NCI-H345 treated with DMSO at 0.1 percent for 48 hours (cell line): ENCODE measurements at regions not wholly inside any gene's neighbourhood (a gene's known extent, or its start where the extent isn't known, plus 50 kb on each side); places are given as distances from the start of the nearest gene placed in this dataset.
"Not testable (repeated sequence)": the region's sequence is repeated elsewhere in the genome, so short reads cannot be mapped to it uniquely, and the experiment has no call there.

Experiments used
- DNase-seq: peaks from one replicate; lab custom pipeline; 2025; ENCODE audit not compliant: unreplicated experiment; lab: John Stamatoyannopoulos, UW

DNA sequence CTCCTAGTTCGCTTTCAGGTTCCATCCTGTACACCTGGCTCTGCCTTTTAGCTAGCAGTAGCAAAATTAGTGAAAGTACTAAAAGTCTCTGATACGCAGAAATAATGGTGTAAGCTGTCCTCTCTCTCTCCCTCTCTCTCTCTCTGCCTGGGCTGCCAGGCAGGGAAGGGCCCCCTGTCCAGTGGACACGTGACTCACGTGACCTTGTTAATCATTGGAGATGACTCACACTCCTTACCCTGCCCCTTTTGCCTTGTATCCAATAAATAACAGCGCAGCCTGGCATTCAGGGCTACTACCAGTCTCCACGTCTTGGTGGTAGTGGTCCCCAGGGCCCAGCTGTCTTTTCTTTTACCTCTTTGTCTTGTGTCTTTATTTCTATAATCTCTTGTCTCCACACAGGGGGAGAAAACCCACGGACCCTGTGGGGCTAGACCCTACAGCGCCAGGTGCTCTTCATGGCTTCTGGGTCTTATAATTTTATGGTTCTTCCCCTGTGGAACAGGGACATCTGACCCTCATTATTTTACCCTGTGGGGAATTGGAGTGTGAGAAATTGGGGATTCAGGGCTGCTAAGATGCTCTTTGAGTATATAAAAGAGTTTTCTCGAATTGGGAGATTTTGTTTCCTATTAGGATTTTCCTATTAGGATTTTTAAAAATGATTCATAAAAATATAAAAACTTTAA lies 1348.2 kb downstream of the GATA3 start:
- not testable (repeated sequence) for DNase-seq

DNA sequence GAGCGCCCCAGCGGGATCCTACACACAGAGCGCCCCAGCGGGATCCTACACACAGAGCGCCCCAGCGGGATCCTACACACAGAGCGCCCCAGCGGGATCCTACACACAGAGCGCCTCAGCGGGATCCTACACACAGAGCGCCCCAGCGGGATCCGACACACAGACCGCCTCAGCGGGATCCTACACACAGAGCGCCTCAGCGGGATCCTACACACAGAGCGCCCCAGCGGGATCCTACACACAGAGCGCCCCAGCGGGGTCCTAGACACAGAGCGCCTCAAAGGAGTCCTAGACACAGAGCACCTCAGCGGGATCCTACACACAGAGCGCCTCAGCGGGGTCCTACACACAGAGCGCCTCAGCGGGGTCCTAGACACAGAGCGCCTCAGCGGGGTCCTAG lies 1352.7 kb downstream of the GATA3 start:
- DNase-seq = not testable (repeated sequence)

DNA sequence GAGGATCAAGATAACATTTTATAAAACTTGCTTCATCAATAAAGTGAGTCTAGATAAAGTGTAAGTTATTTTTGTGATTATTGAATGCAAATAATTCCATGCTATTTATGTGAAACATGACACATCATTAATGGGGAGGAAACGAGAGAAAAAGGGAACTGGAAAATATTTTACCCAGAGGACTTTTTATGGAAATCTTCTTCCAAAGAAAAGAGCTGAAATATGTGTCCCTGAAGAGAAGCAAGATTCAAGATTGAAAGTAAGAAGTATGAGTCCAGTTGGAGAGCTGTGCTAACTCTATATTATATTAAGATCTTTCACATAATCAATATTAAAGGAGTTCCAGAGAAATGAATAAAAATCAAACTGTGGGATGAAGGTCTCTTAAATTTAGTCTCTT lies 1361.8 kb downstream of the GATA3 start:
- no peak for DNase-seq

DNA sequence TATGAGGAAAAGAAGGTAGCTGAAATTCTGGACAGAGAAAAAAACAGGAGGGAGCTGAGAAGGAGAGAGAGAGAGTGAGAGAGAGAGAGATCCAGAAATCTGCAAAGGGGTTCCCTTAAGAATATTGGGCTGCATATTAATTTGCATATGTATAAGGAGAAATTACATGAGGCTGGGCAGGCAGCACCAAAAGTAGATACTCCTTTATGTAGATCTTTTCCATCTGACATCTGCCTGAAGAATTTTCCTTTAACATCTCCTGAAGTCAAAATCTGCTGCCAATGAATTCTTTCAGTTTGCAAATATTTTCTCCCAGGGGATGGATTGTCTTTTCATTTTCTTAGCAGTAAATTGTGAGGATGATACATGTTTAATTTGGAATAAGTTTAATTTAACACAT lies 1365.3 kb downstream of the GATA3 start:
- DNase-seq = no peak

DNA sequence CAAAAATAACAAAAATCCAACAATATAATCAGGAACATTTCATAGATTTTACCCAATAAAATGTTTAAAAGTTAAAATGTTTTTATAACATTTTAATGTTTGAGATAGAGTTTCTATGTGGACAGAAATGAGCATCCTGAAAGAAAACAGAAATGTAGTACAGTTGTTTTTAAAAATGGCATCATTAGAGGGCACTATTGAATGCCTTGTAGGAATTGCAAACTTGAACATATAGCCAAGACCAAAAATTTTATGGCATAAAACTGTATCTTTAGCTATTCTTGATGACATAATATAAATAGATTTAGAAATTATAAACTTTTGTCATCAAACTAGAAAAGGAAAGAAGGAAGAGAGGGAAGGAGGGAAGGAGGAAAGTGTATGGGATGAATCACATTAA lies 1372.7 kb downstream of the GATA3 start:
- DNase-seq = no peak

DNA sequence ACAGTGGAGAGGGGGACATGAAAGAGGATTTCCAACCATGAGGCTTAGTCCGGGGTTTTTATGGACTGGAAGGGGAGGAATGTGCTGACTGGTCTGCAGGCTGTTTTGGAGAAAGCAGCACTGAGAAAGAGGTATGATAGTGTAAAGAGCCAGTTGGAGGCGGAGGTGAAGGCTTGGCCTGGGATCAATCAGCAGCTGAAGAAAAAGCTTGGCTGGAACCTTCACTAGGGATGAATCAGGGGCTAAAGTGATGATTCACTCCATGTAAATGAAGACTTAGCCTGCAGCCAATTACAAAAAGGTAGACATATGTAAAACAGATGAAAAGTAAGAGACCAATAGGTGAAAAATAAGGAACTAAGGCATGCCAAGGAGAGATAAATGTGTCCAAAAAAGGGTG lies 1382.6 kb downstream of the GATA3 start:
- DNase-seq = no peak

DNA sequence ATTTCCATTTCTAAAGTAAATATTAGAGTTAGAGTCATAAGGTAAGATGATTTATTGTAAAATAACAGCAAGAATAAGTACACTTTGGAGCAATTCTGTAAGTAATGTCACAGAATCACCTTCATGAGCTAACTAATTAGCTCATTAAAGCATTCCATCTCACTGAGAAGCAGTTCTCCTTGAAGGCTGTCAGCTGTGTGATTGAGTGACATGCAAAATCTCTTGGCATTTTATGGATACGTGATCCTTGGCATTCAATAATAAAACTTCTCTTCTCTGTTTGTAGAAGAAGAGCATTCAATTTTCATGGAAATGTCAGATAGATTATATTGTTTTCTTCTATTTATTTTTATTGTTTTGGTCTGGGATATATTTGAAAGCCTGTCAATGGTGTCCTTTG lies 1389.3 kb downstream of the GATA3 start:
- DNase-seq = no peak

DNA sequence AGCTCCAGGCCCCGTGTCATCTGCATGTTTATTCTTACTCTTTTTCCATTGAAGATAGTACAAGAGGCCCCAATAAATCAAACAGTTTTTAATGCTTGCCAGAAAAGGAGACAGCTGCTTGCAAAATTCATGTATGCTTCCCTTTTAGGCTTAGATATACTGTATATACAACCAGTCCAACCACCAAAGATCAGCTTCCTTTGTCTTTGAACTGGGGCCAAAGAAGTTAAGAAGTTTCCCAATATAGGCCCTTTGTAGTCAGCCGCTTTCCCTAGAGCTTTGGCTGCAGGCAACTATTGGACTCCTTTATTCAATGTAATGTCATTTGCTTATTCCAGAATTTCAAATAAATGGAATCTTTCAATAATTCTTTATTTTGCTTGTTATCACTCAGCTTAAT lies 1395.0 kb downstream of the GATA3 start:
- no peak for DNase-seq

DNA sequence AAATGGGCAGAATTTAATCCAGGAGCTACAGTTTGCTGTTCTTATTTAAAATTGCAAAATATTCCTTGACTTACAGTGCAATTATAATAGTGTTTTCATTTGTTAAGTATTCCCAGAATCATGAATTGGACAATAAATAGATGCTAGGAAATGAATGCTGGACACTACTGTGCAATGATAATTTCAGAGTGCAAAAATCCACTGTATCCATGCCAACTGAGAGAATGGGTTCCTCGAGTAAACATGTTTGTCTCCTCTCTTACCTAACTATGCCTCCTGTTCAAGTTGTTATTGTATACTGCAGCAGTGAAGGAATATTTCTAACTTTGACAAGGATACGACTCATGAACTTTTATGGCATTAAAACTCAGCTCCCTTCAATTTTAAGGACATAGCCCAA lies 1396.3 kb downstream of the GATA3 start:
- DNase-seq = no peak

DNA sequence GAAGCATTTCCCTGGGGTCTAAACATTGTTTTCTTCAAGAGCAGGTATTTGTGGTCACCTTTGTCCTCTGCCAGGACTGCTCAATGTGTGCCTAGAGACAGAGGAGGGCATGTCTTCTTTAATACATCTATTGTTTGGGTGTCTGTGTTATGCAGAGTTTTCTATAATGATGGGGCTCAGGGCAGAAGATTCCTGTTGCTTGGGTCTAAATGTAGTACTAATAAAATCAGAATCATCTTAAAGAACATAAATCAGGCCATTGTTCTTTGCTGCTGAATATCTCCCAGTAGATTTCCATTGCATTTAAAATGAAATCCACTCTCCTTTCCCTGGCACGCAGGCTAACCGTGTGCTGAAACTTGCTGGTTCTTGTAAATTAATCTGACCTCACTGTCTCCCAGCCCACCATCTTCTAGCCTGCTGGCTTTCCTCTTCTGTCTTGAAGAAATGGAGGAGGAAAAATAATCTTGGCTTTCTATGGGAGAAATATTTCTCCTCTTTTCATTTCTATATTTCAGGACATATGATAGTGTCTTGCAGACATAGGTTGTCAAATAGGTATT lies 1396.8 kb downstream of the GATA3 start:
- no peak for DNase-seq

DNA sequence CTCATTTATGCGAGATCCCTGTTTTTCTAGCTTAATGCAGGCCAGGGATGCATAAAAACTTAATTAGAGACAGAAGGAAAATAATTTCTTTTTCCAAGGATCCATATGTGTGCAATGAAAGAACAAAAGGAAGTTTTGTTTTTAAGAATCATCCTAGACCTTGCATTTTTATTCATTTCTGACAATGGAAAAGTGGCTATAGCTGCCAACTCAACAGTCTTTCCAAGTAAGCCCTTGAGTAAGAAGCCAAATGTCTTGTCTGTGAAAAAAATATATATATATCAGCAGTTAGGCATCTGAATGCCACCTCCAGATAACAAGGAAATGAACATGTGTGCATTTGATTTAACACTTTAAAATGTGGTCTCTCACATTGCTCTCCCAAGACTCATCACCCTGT lies 1397.6 kb downstream of the GATA3 start:
- no peak for DNase-seq

DNA sequence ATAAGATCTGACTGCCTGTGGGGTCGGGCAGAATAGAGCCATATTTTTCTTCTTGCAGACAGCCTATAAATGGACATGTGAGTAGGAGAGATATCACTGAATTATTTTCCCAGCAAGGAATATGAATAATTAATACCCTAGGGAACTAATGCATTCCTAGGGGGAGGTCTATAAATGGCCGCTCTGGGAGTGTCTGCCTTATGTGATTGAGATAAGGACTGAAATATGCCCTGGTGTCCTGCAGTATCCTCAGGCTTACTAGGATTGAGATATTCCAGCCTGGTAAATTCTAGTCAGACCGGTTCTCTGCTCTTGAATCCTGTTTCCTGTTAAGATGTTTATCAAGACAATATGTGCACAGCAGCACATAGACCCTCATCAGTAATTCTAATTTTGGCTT lies 1399.4 kb downstream of the GATA3 start:
- DNase-seq = not testable (repeated sequence)

DNA sequence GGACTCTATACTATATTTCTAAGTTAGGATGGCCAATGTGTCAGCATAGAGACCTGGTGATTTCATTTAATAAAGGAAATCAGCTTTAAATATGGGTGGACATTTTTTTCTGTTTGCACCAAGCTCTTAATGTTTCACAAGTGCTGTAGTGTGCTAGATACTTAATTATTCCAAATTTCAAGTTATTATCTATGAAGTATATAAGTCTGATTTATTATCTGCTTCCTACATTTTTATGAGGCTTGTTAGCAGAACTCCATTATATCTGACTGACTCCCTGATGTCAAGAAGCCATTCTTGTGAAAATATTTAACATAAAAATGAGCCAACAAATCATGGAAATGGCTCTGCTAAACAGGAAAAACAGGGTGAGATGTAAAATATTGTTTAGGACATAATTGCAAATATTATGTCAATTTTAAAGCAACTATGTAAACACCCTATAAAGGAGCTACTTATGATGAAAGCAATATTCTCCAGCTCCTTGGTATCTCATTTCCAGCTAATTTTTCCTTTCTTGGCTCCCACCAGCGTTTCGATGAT lies 1415.2 kb downstream of the GATA3 start:
- DNase-seq = no peak

DNA sequence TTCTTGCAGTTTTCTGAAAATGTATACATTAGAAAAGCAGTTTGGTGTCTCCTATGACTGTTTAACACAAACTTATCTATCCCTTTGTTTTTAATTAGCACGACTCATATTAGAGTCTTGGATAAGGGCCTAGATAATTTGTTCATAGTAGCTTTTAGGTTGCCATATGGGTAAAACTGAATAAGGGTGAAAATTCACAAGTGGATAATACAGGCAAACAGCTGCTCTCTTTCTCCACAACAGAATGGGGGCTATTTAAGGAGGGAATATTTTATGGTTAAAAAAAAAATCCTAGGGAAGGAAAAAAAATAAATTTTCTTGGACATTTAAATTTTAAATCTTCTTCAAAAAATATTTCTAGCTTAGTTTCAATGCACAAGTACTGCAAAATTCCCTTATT lies 1416.1 kb downstream of the GATA3 start:
- no peak for DNase-seq

DNA sequence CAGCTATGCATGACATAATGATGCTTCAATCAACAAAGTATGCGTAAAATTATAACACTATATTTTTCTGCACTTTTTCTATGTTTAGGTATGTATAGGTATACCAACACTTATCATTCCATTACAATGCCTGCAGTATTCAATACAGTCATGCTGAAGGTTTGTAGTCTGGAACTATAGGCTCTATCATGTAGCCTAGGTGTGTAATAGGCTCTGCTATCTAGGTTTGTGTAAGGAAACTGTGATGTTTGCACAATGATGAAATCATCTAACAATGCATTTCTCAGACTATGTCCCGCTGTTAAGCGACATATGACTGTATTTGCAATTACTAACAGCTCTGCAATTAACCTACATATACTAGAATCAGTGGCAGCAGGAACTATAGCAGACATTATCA lies 1447.5 kb downstream of the GATA3 start:
- DNase-seq = no peak

DNA sequence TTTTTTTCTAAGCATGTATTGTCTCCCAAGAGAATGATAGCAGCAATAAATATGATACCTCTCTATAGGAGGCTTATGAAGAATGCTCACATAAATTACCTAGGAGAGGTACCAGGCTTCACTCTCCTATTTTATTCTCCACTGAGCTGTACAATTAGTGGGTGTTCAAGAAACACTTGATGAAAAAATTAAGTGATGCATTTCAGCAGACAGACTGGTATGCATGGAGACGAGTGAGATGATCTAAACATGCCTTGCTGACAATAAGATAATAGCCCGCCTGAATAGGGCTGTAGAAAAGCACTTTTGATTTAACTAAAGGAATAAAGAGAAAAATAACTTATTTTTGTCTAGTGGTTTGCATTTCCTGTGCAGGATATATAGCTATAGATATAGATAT lies 1449.7 kb downstream of the GATA3 start:
- no peak for DNase-seq

DNA sequence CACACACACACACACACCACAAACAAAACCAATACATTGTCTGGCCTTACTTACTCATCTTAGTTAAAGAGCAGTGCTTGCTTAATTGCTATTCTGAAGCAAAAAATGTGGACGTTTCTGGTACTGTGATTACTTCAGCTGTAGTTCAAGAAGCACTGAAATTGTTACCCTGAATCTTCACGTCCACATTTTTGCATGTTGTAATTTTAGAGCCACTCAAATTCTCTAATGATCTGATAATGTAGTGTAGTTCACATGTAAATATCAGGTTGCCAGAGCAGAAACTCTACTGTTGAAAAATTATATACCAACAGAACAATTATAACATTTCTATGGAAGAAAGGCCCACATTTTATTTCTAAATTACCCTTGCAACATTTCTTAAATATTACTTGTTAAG lies 1451.1 kb downstream of the GATA3 start:
- DNase-seq = no peak

DNA sequence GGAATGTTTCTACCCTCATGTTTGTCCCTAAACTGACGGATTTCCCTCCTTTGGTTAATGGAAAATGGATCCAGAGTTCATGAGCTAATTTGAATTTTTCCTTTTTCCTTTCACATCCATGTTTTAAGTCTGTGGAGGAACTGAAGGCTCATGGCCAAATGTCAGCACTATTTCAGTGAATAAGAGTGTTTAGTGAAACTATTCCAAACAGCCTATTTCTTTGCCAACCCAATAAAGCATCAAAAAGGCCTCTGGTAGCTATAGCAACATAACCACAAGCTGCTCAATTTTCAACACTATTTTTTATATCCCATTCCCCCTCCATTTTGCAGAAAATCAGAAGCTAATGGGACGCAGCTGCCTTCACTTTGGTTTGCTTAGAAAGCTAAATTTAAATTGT lies 1454.1 kb downstream of the GATA3 start:
- no peak for DNase-seq

DNA sequence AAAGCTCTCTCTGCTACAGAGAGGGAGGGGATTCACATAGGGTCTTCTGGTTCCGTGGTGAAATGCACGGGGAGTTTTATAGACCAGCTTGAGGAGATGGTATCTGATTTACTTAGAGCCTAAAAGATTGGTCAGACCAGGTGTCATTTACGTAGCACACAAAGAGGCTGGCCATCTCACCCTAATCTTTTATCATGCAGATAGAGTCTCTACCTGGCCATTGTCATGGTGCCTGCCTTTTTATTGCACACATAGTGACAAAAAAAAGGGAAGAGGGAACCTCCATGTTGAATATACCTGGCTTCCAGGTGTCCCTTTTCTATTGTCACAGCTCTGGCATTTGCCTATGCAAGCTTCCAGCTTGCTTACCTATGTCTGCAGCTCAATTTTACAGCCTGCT lies 1456.1 kb downstream of the GATA3 start:
- DNase-seq = no peak

DNA sequence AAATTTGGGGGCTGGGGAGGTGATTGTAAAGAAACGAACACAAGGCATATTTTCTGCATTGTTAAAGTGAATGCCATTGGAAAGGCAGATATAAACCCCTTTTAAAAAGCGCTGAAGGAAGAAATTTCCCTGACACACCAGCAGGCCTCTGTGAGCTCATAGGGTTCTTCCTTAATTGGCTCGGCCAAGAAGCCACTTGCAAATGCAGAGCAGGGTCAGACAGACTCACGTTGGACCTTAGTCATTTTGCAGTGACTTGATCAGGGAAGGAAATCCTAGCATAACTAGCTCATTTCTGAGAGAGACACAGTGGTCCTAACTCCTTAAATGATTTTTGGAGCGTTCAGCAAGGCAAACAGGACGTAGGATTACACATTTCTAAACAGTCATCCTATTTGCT lies 1461.4 kb downstream of the GATA3 start:
- DNase-seq = no peak

DNA sequence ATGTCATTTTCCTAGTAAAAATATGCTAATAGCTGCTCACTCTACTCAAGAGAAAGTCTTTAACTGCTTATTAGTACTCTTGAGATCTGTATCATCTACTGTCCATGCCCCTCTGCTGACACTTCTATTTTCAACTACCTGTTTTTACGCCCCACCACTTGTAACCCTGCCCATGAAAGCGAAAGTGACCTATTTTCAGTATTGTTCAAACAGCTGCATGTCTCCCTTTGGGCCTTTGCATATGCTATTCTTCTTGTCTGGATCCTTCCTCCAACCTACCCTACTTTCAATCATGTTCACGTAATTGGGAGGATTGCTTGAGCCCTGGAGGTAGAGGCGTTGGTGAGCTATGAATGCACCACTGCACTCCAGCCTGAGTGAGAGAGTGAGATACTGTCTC lies 1481.3 kb downstream of the GATA3 start:
- no peak for DNase-seq

DNA sequence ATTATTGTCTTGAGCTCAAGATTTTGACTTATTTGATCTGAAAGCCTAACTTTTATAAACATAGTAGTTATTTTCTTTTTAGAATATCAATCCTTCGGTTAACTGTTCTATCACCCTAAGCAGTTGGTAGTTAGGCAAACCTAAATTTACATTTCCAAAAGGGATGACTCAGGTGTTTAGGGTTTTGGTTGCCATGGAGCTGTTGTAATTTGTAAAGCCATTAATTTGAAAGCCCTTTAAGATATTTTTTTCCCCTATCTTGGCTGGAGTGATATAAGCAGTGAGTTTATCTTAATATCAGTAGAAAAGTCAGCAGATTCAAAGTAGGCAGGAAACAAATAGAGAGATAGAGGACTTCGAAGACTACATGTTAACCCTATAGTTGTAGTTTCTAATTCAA lies 1472.6 kb upstream of the CELF2 start:
- no peak for DNase-seq
